Pancreas (tissue), 10 donors: ENCODE measurements at regions not wholly inside any gene's neighbourhood (a gene's known extent, or its start where the extent isn't known, plus 50 kb on each side); places are given as distances from the start of the nearest gene placed in this dataset.

Source experiments
- ATAC-seq, 4 donors: fragments of 200-7000 bp; cut with Tn5 transposase; one replicate each; pipeline versions ENCODE4 v1.8.0 to v1.9.1; 2020; ENCODE audit warnings: mild to moderate bottlenecking in 4 of 4, moderate library complexity in 4 of 4
- DNase-seq, 6 donors: peaks; one replicate each; pipeline ENCODE4 v3.0.0-alpha.2; 2020
- FAIRE-seq: peaks from 2 replicates; lab custom pipeline; 2012; peaks lifted over from hg19 to GRCh38; lab: Jason Lieb, UNC
- H3K27ac ChIP-seq, 4 donors: fragments of 200-600 bp; sonication (generic); 1 replicate in 3 of 4; 2 replicates in 1 of 4; pipeline versions ENCODE4 v1.5.0 to v1.8.0; 2020
- H3K27me3 ChIP-seq, 4 donors: fragments of 200-600 bp; one replicate each; pipeline ENCODE4 v1.8.0; 2021
- H3K36me3 ChIP-seq, 3 donors: fragments of 200-600 bp; sonication (generic) in 1 of 3; one replicate each; pipeline versions ENCODE4 v1.5.0 to v1.8.0; 2020 to 2021
- H3K4me1 ChIP-seq, 3 donors: fragments of 200-600 bp; one replicate each; pipeline ENCODE4 v1.8.0; 2021
- H3K4me3 ChIP-seq, 4 donors: fragments of 200-600 bp; sonication (generic) in 2 of 4; one replicate each; pipeline versions ENCODE4 v1.5.0 to v1.8.0; 2020 to 2021
- H3K9me3 ChIP-seq, 4 donors: fragments of 200-600 bp; one replicate each; pipeline ENCODE4 v1.8.0; 2021
- CTCF ChIP-seq, 4 donors: fragments of 200-600 bp; sonication (generic) in 3 of 4; IDR thresholded peaks; one replicate each; pipeline versions ENCODE4 v1.5.0 to v1.8.0; 2021; ENCODE audit warnings: antibody characterized with exemption in 4 of 4
- WGBS, 2 donors: extraction: QIAGEN DNeasy Blood & Tissue Kit; methylation state at CpG; one replicate each; pipeline ENCODE4 v1.1.7; 2013; 5-methylcytosine and 5-hydroxymethylcytosine counted together
- intact Hi-C, 3 donors: fragments of 100-400 bp; cut with DNase I; formaldehyde crosslinking; loops; one replicate each; pipeline versions ENCODE4 v1.11.1 to v1.14.2; 2022
- donor health status: healthy with polysubstance abuse.
- donor health status: DM: no; HTN: no; CAD: no; lungs with moderate emphysema.
- donor health status: DM: no; HTN: no; CAD: no.
- donor health status: control.
- donor health status: control.
- donor health status: Bipolar disorder and iron deficiency.
- donor health status: DM: yes; HTN: yes; CAD: no.
- donor health status: DM: no; HTN: no; CAD: no.
- donor health status: DM: no; HTN: no; CAD: no.
- donor health status: DM: yes; HTN: yes; CAD: no.

- H3K9me3 ChIP-seq: no peaks in the 10 kb centered on the region
- no peak for DNase-seq
- FAIRE-seq: no peak
- no peak overlapping the region for H3K27ac ChIP-seq
- no peaks in the 10 kb centered on the region for H3K36me3 ChIP-seq
- H3K27me3 ChIP-seq: no peaks in the 10 kb centered on the region
- 63 to 83% methylated on average over 1 of the region's 1 CpG for WGBS, 2 donors
- no peak overlapping the region for H3K4me3 ChIP-seq
- no peak for TF ChIP-seq CTCF (IDR thresholded peaks at IDR 0.05)
- no peak for ATAC-seq
- intact Hi-C loops: no loop called here
- no peaks in the 10 kb centered on the region for H3K4me1 ChIP-seq
Observed at GRCh38 chr6:115814907-115815306, 245.8 kb downstream of the FRK start.

DNA sequence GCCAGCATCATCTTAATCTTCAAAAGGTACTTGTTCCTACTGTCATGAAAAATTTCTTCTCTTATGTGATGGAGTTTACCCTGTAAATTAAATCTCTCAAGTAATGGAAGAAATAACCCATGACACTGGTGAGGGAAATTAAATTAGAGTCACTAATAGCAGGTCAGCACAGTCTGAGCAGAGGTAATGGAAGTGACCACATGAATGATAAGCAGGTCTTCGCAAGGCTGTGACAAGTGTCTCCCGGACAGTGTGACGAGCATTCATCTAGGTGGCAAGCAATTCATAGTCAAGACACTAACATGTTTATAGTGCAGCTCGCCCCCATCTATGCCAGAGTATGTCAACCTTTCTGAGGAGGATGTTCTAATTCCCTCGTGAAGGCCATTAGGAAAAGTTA lies 249.2 kb downstream of the FRK start:
- FAIRE-seq (no peak), ATAC-seq (no peak), DNase-seq (no peak)
- no peaks in the 10 kb centered on the region for H3K9me3 ChIP-seq
- no peak for TF ChIP-seq CTCF (IDR thresholded peaks at IDR 0.05)
- 60 to 62% methylated on average over 5 of the region's 5 CpGs for WGBS, 2 donors
- no peaks in the 10 kb centered on the region for H3K27me3 ChIP-seq
- intact Hi-C loops: no loop called here
- H3K36me3 ChIP-seq: no peaks in the 10 kb centered on the region
- no peaks in the 10 kb centered on the region for H3K4me1 ChIP-seq
- H3K27ac ChIP-seq: no peak overlapping the region
- H3K4me3 ChIP-seq: no peak overlapping the region

GRCh38 chr6:115798229-115798628 lies 262.5 kb downstream of the FRK start:
- H3K4me3 ChIP-seq: no peak overlapping the region
- DNase-seq (no peak), FAIRE-seq (no peak), ATAC-seq (no peak)
- no peak for TF ChIP-seq CTCF (IDR thresholded peaks at IDR 0.05)
- H3K27ac ChIP-seq: no peak overlapping the region
- WGBS, 2 donors: 26 to 33% methylated on average over 1 of the region's 1 CpG
- no peaks in the 10 kb centered on the region for H3K9me3 ChIP-seq
- H3K36me3 ChIP-seq: no peaks in the 10 kb centered on the region
- intact Hi-C loops: no loop called here
- H3K27me3 ChIP-seq: no peaks in the 10 kb centered on the region
- H3K4me1 ChIP-seq: no peaks in the 10 kb centered on the region

DNA sequence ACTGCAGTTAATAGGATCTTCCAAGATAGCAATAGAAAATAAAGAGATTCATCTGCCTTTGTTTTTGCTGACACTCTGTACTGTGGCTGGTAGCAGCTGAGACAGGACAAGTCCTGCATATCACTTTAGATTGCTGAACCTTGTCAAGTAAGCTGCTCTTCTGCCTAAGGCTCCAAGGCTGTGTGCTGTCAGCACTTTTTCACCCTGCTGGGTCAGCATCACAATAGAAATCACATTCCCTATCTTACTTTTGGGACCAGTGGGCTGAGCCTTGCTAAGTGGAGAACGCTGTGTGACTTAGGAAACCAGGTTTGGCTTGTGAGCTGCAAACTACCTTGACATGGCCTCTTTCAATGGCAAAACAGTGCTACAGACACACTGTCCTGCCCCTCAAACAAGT lies 263.9 kb downstream of the FRK start:
- FAIRE-seq (no peak), ATAC-seq (no peak), DNase-seq (no peak)
- H3K9me3 ChIP-seq: no peaks in the 10 kb centered on the region
- no peaks in the 10 kb centered on the region for H3K4me1 ChIP-seq
- no peak overlapping the region for H3K4me3 ChIP-seq
- H3K27ac ChIP-seq: no peak overlapping the region
- no peaks in the 10 kb centered on the region for H3K36me3 ChIP-seq
- WGBS, 2 donors: 71 to 72% methylated on average over 1 of the region's 1 CpG
- no peak for TF ChIP-seq CTCF (IDR thresholded peaks at IDR 0.05)
- intact Hi-C loops: no loop called here
- H3K27me3 ChIP-seq: no peaks in the 10 kb centered on the region

GRCh38 chr6:115796061-115796460 lies 264.6 kb downstream of the FRK start:
- Histone ChIP-seq H3K4me3 (no peak overlapping the region), H3K36me3 (no peaks in the 10 kb centered on the region), H3K27me3 (no peaks in the 10 kb centered on the region), H3K4me1 (no peaks in the 10 kb centered on the region), H3K27ac (no peak overlapping the region), H3K9me3 (no peaks in the 10 kb centered on the region)
- WGBS, 2 donors: 83 to 91% methylated on average over 2 of the region's 2 CpGs
- intact Hi-C loops: no loop called here
- DNase-seq (no peak), FAIRE-seq (no peak), ATAC-seq (no peak)
- TF ChIP-seq CTCF (IDR thresholded peaks at IDR 0.05): no peak
